ENCODE measurements at regions not wholly inside any gene's neighbourhood (a gene's known extent, or its start where the extent isn't known, plus 50 kb on each side); places are given as distances from the start of the nearest gene placed in this dataset.

GRCh38 chr2:83650161-83650560 lies 808.9 kb downstream of the SUCLG1 start (continued):
- TF ChIP-seq ZNF514 (tag by site-specific recombination; IDR thresholded peaks at IDR 0.05) = no peak
- TF ChIP-seq, protein P1, sequence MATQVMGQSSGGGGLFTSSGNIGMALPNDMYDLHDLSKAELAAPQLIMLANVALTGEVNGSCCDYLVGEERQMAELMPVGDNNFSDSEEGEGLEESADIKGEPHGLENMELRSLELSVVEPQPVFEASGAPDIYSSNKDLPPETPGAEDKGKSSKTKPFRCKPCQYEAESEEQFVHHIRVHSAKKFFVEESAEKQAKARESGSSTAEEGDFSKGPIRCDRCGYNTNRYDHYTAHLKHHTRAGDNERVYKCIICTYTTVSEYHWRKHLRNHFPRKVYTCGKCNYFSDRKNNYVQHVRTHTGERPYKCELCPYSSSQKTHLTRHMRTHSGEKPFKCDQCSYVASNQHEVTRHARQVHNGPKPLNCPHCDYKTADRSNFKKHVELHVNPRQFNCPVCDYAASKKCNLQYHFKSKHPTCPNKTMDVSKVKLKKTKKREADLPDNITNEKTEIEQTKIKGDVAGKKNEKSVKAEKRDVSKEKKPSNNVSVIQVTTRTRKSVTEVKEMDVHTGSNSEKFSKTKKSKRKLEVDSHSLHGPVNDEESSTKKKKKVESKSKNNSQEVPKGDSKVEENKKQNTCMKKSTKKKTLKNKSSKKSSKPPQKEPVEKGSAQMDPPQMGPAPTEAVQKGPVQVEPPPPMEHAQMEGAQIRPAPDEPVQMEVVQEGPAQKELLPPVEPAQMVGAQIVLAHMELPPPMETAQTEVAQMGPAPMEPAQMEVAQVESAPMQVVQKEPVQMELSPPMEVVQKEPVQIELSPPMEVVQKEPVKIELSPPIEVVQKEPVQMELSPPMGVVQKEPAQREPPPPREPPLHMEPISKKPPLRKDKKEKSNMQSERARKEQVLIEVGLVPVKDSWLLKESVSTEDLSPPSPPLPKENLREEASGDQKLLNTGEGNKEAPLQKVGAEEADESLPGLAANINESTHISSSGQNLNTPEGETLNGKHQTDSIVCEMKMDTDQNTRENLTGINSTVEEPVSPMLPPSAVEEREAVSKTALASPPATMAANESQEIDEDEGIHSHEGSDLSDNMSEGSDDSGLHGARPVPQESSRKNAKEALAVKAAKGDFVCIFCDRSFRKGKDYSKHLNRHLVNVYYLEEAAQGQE (tag by site-specific recombination; IDR thresholded peaks at IDR 0.05) = no peak
- no peak for TF ChIP-seq ZNF302 (tag by site-specific recombination; IDR thresholded peaks at IDR 0.05; ENCODE audit: low read depth)
- TF ChIP-seq PRDM2 (tag by site-specific recombination; IDR thresholded peaks at IDR 0.05; ENCODE audit: borderline replicate concordance) = no peak
- no peak for TF ChIP-seq ZNF585B (tag by site-specific recombination; IDR thresholded peaks at IDR 0.05)
- TF ChIP-seq ZNF350 (tag by site-specific recombination; IDR thresholded peaks at IDR 0.05) = no peak
- no peak for TF ChIP-seq ZNF2 (tag by site-specific recombination; IDR thresholded peaks at IDR 0.05)
- TF ChIP-seq SP7 (tag by site-specific recombination; IDR thresholded peaks at IDR 0.05) = no peak

DNA sequence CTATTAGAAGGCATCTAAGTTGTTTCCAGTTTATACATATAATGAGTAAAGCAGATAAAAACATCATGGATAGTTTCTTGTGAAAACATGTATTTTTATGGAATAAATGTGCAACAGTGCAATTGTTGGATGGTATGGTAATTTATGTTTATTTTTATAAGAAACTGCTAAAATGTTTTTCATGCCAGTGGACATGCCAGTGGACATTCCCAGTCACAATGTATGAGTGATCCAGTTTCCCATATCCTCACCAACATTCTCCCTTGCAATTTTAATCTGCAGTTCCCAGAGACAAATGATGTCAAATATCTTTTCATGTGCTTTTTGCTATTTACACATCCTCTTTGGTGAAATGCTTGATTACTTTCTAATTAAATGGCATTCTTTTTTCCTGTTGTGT lies 818.6 kb downstream of the SUCLG1 start:
- ChIA-PET CTCF (no interaction called here), POLR2A (no interaction called here)
- H3K4me1 ChIP-seq (ENCODE audit: control insufficient read depth, insufficient read depth, low read length) = no peaks in the 10 kb centered on the region
- H3K36me3 ChIP-seq (ENCODE audit: control insufficient read depth in 2 of 2, insufficient read depth in 1 of 2, low read length in 2 of 2) = no peaks in the 10 kb centered on the region
- no peak overlapping the region for H3K27ac ChIP-seq (ENCODE audit: extremely low read depth, low read depth, low read length)
- no peaks in the 10 kb centered on the region for H3K9me3 ChIP-seq (ENCODE audit: control insufficient read depth, insufficient read depth, low read depth, low read length)
- no peak overlapping the region for H3K4me3 ChIP-seq (ENCODE audit: low read depth, low read length)
- TF ChIP-seq ZNF138 (tag by site-specific recombination; IDR thresholded peaks at IDR 0.05; ENCODE audit: borderline replicate concordance) = no peak
- no peak for TF ChIP-seq ZNF416 (tag by site-specific recombination; IDR thresholded peaks at IDR 0.05)
- TF ChIP-seq ZBTB48 (tag by site-specific recombination; IDR thresholded peaks at IDR 0.05) = no peak
- no peak for TF ChIP-seq ZNF266 (tag by site-specific recombination; IDR thresholded peaks at IDR 0.05; ENCODE audit: low read depth)
- no peak for TF ChIP-seq KLF8 (tag by site-specific recombination; IDR thresholded peaks at IDR 0.05)
- no peak for TF ChIP-seq GLIS2 (tag by site-specific recombination; IDR thresholded peaks at IDR 0.05)
- TF ChIP-seq ZNF114 (tag by site-specific recombination; IDR thresholded peaks at IDR 0.05) = no peak
- no peak for TF ChIP-seq ZNF366 (tag by site-specific recombination; conservative IDR thresholded peaks at IDR 0.05)
- no peak for TF ChIP-seq HOXA7 (CRISPR knock-in tag; IDR thresholded peaks at IDR 0.05; ENCODE audit: borderline replicate concordance)
- TF ChIP-seq ZNF19 (tag by site-specific recombination; IDR thresholded peaks at IDR 0.05; ENCODE audit: low read depth) = no peak
- TF ChIP-seq ZNF629 (tag by site-specific recombination; IDR thresholded peaks at IDR 0.05) = no peak

Measured in HEK293 (cell line).